ENCODE measurements at regions not wholly inside any gene's neighbourhood (a gene's known extent, or its start where the extent isn't known, plus 50 kb on each side); places are given as distances from the start of the nearest gene placed in this dataset.

DNA sequence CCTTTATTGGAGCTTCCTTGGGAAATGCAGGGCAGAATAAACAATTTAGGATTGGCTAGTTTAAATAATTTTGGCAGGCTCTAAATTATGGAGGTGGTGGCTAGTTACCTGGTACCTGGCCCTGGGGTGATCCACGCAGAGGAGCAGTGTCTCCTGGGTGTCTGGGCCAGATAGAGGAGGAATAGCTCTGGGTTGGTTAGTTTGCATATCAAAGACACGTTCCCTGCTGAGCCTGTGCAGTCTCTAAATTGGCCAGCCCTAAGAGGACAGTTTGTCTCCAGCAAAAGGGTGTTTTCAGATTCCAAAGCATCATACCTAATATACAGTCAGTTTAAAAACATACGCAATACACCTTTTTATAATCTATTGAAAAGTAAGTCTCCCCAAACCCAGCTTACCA is 333.3 kb upstream of the TPM1 start:
- DNase-seq: no peak
- Mint-ChIP-seq H3K27ac (ENCODE audit: unreplicated experiment) (no peak overlapping the region), H3K9me3 (ENCODE audit: unreplicated experiment) (no peaks in the 10 kb centered on the region), H3K27me3 (ENCODE audit: unreplicated experiment) (no peaks in the 10 kb centered on the region), H3K36me3 (ENCODE audit: unreplicated experiment) (peaks cover 4% of the 10 kb centered on the region), H3K4me1 (ENCODE audit: low read depth, unreplicated experiment) (no peaks in the 10 kb centered on the region), H3K4me3 (ENCODE audit: unreplicated experiment) (no peak overlapping the region)
- TF ChIP-seq, protein P1, sequence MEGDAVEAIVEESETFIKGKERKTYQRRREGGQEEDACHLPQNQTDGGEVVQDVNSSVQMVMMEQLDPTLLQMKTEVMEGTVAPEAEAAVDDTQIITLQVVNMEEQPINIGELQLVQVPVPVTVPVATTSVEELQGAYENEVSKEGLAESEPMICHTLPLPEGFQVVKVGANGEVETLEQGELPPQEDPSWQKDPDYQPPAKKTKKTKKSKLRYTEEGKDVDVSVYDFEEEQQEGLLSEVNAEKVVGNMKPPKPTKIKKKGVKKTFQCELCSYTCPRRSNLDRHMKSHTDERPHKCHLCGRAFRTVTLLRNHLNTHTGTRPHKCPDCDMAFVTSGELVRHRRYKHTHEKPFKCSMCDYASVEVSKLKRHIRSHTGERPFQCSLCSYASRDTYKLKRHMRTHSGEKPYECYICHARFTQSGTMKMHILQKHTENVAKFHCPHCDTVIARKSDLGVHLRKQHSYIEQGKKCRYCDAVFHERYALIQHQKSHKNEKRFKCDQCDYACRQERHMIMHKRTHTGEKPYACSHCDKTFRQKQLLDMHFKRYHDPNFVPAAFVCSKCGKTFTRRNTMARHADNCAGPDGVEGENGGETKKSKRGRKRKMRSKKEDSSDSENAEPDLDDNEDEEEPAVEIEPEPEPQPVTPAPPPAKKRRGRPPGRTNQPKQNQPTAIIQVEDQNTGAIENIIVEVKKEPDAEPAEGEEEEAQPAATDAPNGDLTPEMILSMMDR (IDR thresholded peaks at IDR 0.05; ENCODE audit: partially characterized antibody, unreplicated experiment): no peak

DNA sequence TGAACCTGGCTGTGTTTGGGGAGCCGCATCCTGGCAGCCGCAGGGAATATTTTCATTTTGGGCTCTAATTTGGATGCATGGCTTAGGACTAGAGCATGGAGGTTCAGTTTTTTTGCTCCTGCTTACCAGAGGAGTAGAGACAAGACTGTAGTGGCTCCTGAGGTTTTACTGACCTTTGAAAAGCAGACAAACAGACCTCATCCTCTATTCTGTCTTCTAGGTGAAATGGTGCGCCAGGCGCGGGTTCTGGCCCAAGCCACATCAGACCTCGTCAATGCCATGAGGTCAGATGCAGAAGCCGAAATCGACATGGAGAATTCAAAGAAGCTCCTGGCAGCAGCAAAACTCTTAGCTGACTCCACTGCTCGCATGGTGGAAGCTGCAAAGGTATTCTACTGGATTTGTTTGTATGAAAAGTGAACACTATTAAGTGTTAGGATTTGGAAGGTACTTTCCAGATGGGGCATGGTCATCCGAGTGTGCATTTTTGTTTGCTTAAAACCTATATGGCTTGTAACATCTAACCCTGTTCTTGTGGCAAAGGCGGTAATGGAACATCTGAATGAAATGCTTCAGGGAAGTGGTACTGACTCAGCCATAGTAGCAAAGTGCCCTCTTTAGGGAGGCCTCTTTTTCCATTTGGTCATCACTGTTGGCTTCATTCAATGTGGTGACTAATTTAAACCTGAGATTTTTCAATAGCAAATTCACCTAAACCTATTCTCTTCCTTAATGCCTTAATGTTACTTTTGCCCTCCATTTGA is 330.7 kb upstream of the TPM1 start:
- DNase-seq: no peak
- TF ChIP-seq, protein P1 (IDR thresholded peaks at IDR 0.05; ENCODE audit: partially characterized antibody, unreplicated experiment): no peak
- H3K27me3 Mint-ChIP-seq (ENCODE audit: unreplicated experiment): no peaks in the 10 kb centered on the region
- no peaks in the 10 kb centered on the region for H3K9me3 Mint-ChIP-seq (ENCODE audit: unreplicated experiment)
- H3K4me3 Mint-ChIP-seq (ENCODE audit: unreplicated experiment): no peak overlapping the region
- no peak overlapping the region for H3K27ac Mint-ChIP-seq (ENCODE audit: unreplicated experiment)
- H3K4me1 Mint-ChIP-seq (ENCODE audit: low read depth, unreplicated experiment): no peaks in the 10 kb centered on the region
- peaks cover 4% of the 10 kb centered on the region for H3K36me3 Mint-ChIP-seq (ENCODE audit: unreplicated experiment)

GRCh38 chr15:62712455-62712839 is 330.1 kb upstream of the TPM1 start:
- TF ChIP-seq, protein P1 (IDR thresholded peaks at IDR 0.05; ENCODE audit: partially characterized antibody, unreplicated experiment): no peak
- Mint-ChIP-seq H3K9me3 (ENCODE audit: unreplicated experiment) (no peaks in the 10 kb centered on the region), H3K4me1 (ENCODE audit: low read depth, unreplicated experiment) (no peaks in the 10 kb centered on the region), H3K27ac (ENCODE audit: unreplicated experiment) (no peak overlapping the region), H3K4me3 (ENCODE audit: unreplicated experiment) (no peak overlapping the region), H3K36me3 (ENCODE audit: unreplicated experiment) (peaks cover 4% of the 10 kb centered on the region), H3K27me3 (ENCODE audit: unreplicated experiment) (no peaks in the 10 kb centered on the region)
- no peak for DNase-seq

DNA sequence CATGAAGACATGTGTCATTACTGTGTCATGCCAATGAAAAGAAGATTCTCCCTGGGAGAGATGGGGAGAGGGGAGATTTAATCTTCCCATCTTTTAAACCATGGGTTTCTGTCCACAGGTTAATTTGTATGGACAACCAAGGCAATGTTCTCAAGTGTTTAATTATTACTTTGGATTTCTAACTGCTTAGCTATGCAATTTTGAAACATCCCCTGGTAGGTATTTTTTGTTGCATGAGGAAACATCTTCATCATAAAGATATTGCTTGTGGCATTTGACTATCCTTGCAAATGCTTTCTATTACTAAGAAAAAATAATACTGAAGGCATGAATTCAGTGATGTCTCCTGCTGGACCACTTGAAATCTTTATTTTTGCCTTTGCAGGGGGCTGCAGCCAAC is 326.6 kb upstream of the TPM1 start:
- Mint-ChIP-seq H3K27ac (ENCODE audit: unreplicated experiment) (no peak overlapping the region), H3K4me3 (ENCODE audit: unreplicated experiment) (no peak overlapping the region), H3K9me3 (ENCODE audit: unreplicated experiment) (no peaks in the 10 kb centered on the region), H3K27me3 (ENCODE audit: unreplicated experiment) (no peaks in the 10 kb centered on the region), H3K36me3 (ENCODE audit: unreplicated experiment) (no peaks in the 10 kb centered on the region), H3K4me1 (ENCODE audit: low read depth, unreplicated experiment) (no peaks in the 10 kb centered on the region)
- TF ChIP-seq, protein P1 (IDR thresholded peaks at IDR 0.05; ENCODE audit: partially characterized antibody, unreplicated experiment): no peak
- no peak for DNase-seq

GRCh38 chr15:62717496-62717895 is 325.1 kb upstream of the TPM1 start:
- Mint-ChIP-seq H3K27me3 (ENCODE audit: unreplicated experiment) (peaks cover 3% of the 10 kb centered on the region), H3K4me1 (ENCODE audit: low read depth, unreplicated experiment) (no peaks in the 10 kb centered on the region), H3K9me3 (ENCODE audit: unreplicated experiment) (no peaks in the 10 kb centered on the region), H3K36me3 (ENCODE audit: unreplicated experiment) (no peaks in the 10 kb centered on the region), H3K27ac (ENCODE audit: unreplicated experiment) (no peak overlapping the region), H3K4me3 (ENCODE audit: unreplicated experiment) (no peak overlapping the region)
- DNase-seq: no peak
- TF ChIP-seq, protein P1 (IDR thresholded peaks at IDR 0.05; ENCODE audit: partially characterized antibody, unreplicated experiment): no peak

All from glutamatergic neuron (in vitro differentiated cells).